Stimulated activated CD4-positive, alpha-beta T cell treated with anti-CD3 and anti-CD28 coated beads, Interleukin-15, amount 100 ng/mL, for 1 hour (primary cell): ENCODE measurements at regions not wholly inside any gene's neighbourhood (a gene's known extent, or its start where the extent isn't known, plus 50 kb on each side); places are given as distances from the start of the nearest gene placed in this dataset.
"Not testable (repeated sequence)": the region's sequence is repeated elsewhere in the genome, so short reads cannot be mapped to it uniquely, and the experiment has no call there.

Source experiments
- DNase-seq, 2 donors: peaks; one replicate each; pipeline ENCODE4 v3.0.0-alpha.2; 2020; ENCODE audit warnings: low read depth in 1 of 2, low spot score in 1 of 2

DNA sequence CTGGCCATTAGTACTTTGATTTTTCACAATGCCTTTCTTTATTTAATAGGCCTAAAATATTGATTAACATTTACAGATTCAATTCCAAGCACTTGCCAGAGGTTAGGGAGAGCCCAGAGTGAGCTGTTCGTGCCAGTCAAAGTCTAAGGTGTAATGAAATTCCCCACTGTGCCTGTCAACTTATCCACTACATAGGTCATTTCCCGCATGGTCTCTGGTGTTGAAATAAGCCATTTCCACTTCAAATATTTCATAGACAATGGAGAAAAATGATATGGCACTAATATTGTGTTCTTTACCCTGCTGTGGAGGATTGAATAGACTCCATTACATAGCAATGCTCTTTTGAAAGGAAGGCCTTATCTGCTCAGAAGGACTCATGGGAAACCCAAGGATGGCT is 978.1 kb upstream of the CELF2 start:
- no peak for DNase-seq

DNA sequence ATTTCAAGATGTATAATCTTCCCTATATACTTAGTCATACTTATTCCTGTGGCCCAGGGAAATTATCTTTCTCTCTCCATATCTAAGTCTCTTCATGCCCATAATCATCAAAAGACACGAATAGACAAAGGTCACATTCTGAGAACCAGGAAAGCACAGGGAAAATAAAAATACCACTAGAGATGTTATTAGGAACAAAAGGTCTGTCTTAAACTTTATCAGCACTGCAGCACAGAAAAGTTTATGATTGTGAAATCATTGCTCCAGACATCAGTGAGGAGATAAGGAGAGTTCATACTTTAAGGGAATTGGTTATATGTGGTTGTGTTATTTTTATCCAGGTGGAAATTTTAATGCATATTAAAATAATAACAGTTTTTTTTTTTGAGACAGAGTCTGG is 974.6 kb upstream of the CELF2 start:
- no peak for DNase-seq

- no peak for DNase-seq
These were observed 972.5 kb upstream of the CELF2 start for GRCh38 chr10:10044922-10045764.

DNA sequence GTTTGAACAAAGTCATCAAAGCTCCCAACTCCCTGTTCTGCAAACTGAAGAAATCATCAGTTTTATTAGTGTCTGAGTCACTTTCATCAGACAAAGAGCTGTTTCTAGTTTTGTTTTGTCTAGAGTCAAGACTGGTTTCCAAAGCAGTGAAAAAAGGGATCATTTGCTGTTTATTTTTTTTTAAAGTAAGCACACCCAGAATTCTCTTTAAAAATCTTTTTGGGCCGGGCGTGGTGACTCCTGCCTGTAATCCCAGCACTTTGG is 972.0 kb upstream of the CELF2 start:
- DNase-seq: no peak

DNA sequence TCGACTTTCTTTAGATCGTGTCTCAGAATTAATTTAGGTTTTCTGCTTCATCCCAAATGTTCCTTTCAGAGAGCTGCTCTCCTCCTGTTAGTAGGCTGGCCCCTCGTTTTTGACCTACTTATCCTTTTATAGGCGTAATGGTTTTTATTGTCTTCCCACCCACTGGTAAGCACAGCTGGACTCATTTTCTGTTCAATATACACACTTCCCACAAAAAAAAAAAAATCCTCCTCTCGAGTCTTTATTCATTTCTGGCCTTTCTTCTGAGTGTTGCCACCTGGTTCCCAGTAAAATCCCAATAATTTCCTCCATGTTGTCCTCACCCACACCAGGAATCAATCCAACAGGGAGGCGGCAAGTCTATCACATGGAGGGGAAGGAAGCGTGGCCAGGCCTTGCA is 970.2 kb upstream of the CELF2 start:
- no peak for DNase-seq

DNA sequence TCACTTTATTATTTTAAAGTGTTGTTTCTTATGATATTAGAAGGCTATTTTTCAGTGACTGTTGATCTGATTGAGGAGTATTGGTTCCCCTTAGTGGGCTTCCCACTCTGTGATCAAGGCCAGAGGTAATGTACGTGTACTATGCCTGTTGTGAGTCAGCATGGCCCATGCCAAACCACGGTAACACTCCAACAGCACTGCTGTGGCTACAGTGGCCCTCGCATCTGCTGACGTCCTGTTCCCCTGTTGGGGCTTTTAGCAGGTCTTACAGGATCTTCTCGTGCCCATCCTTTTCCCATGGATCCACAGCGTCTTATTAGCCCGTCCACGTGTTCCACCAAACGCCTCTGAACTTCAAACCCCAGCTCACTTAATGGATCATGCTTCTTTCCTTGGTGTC is 964.6 kb upstream of the CELF2 start:
- DNase-seq: no peak

DNA sequence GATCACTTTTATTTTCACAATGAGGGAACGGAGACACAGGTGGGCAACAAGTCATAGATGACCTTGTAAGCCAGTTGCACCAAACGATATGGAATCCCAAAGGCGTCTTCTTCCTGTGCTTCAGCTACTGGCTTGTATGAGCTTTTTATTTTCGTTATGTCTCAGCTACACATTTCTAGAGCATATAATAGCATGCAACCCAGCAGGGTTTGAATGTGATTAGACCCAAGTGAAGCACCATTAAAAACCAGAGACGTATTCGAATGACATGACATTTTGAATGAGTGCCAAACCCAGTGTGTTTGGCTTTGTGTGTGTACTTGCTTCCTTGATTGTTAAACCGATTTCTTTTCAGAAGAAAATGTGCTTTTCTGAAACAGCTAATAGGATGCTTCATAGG is 963.2 kb upstream of the CELF2 start:
- no peak for DNase-seq

- no peak for DNase-seq
These were observed 961.8 kb upstream of the CELF2 start for GRCh38 chr10:10055656-10056442.

- DNase-seq: no peak
These were observed 960.7 kb upstream of the CELF2 start for GRCh38 chr10:10056961-10057360.

DNA sequence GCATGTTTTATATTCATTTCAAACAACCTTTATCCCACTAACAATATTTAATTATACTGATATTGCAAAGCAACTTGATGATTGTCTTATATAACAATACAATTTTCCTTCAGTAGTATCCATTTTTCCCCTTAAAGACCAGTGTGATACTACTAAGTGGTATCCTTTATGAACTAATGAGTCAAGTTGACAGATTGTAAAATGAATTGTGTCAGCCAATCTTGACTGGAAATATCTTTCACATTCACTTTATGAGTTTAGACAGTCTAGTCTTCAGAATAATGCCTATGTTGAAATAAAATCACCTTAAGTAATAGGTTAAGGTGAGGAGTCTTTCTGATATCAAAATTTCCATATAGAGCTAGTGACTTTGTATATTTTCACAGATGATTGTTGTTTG is 950.0 kb upstream of the CELF2 start:
- DNase-seq: no peak

DNA sequence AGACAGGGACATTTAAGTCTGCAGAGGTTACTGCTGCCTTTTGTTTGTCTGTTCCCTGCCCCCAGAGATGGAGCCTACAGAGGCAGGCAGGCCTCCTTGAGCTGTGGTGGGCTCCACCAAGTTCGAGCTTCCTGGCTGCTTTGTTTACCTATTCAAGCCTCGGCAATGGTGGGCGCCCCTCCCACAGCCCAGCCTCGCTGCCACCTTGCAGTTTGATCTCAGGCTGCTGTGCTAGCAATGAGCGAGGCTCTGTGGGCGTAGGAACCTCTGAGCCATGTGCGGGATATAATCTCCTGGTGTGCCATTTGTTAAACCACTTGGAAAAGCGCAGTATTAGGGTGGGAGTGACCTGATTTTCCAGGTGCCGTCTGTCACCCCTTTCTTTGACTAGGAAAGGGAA is 942.8 kb upstream of the CELF2 start:
- DNase-seq: not testable (repeated sequence)

- no peak for DNase-seq
These were observed 939.2 kb upstream of the CELF2 start for GRCh38 chr10:10078446-10078845.

- no peak for DNase-seq
These were observed 925.1 kb upstream of the CELF2 start for GRCh38 chr10:10092581-10092980.

- no peak for DNase-seq
These were observed 924.7 kb upstream of the CELF2 start for GRCh38 chr10:10093021-10093420.

GRCh38 chr10:10094691-10095090 is 923.0 kb upstream of the CELF2 start:
- DNase-seq: no peak

DNA sequence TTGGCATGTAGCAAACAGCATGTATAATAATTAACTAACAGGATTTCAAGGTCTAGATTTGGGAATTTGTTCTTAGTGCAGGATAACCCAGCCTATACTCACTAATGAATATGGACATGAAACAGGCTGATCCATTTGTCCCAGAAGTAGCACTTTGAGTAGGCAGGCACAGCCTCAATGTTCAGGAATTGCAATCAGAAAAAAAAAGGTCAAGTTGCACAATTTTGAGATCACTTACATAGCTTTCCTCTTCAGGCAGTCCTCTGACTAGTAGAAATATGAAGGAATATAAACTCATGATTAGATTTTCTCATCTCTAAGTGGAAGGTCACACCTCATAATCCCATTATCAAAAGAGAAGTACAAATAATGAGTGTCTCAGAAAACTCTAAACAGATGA is 921.4 kb upstream of the CELF2 start:
- no peak for DNase-seq

DNA sequence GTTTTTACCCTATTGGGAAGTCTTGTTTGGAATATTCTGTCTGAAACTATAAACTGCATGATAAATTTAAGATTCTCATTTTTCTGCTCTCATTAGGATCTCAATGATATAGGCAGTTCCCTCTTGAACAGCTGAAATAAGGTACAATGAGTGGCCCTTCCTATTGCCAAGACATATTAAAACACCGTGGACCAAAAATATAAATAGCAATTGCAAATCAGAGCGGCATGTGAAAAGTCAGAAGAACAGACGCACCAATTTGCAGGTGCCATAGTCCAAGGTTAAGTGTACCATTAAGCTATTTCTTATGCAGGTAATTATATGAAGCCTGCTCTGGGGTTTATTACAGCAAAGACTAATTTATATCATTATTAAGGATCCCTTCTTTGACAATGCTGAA is 920.8 kb upstream of the CELF2 start:
- no peak for DNase-seq

DNA sequence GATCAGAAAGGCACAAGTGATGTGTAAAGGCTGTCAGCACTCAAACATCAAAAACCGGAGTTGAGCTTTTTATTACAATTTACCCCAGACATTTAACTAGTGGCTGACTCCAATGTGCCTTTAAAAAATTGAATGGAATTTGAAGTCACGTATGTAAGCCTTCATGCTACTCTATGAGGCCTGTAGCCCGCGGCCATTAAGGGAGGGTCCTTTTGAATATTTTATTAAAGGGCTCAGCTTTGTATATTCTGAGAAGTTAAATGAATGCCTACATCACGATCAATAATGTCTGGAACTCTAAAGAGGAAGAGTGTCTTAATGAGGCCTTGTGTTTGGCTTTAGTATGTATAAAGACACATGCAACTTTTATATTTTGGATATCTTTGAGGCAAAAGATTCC is 916.6 kb upstream of the CELF2 start:
- no peak for DNase-seq

DNA sequence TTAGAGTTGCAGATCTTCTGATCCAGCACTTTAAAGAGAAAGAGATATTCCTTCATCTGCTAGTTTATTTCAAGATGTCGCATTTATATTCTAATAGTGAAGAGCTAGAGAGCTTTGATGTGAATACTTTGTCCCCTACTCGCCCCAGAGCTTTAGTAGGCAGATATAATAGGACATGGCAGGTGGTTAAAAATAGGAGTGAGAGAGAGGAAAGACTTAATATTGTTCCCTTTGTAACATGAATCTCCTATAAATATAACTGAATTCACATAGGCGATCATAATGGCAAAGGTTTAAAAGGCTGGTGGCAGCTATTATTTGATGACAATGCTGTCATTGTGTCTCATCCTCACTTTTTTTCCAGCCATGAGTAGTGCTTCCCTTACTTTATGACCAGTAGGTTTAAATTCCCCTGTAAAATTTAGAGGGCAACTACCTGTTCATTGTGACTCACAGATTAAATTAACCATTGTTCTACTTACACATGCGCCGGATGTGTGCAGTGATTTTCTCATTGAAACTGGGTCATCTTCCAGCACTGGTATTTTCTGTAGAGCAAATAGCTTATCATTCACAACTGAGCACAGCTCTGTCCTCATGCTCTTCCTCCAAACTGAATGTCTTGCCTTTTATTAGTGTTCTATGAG is 906.7 kb upstream of the CELF2 start:
- no peak for DNase-seq

- DNase-seq: no peak
These were observed 899.5 kb upstream of the CELF2 start for GRCh38 chr10:10118131-10118530.

DNA sequence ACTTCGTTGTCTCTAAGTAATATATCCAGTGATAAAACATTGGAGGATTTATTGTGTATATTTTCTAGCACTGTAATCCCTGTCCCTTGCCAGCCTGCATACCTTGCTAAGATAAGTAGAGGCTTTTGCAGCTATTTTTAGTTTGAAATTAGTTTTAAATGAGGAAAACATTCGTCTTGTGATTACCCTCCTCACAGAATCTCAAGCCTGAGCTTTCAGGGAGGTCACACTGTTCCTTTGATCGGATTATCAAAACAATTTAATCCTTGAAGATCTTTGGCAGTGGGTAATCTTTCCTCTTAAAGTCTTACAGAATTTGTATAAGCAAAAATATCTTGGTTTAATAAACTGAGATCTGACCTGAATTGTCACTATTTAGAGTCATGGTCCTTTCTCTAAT is 897.0 kb upstream of the CELF2 start:
- DNase-seq: no peak

DNA sequence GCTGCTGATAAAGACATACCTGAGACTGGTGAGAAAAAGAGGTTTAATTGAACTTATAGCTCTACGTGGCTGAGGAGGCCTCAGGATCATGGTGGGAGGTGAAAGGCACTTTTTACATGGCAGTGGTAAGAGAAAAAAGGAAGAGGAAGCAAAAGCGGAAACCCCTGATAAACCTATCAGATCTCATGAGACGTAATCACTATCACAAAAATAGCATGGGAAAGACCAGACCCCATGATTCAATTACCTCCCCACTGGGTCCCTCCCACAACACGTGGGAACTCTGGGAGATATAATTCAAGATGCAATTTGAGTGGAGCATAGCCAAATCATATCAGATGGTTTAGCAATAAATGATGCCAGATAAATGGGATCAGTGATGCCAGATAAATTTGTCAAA is 892.0 kb upstream of the CELF2 start:
- DNase-seq: no peak
